SK-N-SH treated with all-trans-retinoic acid at 6 μM for 48 hours (cell line): ENCODE measurements at regions not wholly inside any gene's neighbourhood (a gene's known extent, or its start where the extent isn't known, plus 50 kb on each side); places are given as distances from the start of the nearest gene placed in this dataset.

Source experiments
- CSRNP3 ChIP-seq: fragments of 250-450 bp; sonication (Bioruptor Pico); IDR thresholded peaks from 2 replicates; pipeline ENCODE4 v1.5.1; 2021; ENCODE audit warnings: mild to moderate bottlenecking, moderate library complexity
- ISL1 ChIP-seq: fragments of 250-450 bp; sonication (Bioruptor Pico); IDR thresholded peaks from 2 replicates; pipeline ENCODE4 v2.1.2; 2022; ENCODE audit warnings: mild to moderate bottlenecking, moderate library complexity
- OSR1 ChIP-seq: fragments of 250-450 bp; sonication (Bioruptor Pico); IDR thresholded peaks from 2 replicates; pipeline ENCODE4 v1.8.0; 2022; ENCODE audit warnings: moderate library complexity, mild to moderate bottlenecking, inconsistent platforms
- PPARA ChIP-seq: fragments of 250-450 bp; sonication (Bioruptor Pico); IDR thresholded peaks from 2 replicates; pipeline ENCODE4 v1.5.0; 2020; ENCODE audit warnings: mild to moderate bottlenecking, borderline replicate concordance
- RARB ChIP-seq: fragments of 250-450 bp; sonication (Bioruptor Pico); IDR thresholded peaks from 2 replicates; pipeline ENCODE4 v1.8.0; 2021; ENCODE audit warnings: mild to moderate bottlenecking, moderate library complexity
- TCF4 ChIP-seq: fragments of 250-450 bp; sonication (Bioruptor Pico); IDR thresholded peaks from 2 replicates; pipeline ENCODE4 v1.8.0; 2021; ENCODE audit warnings: mild to moderate bottlenecking, moderate library complexity, borderline replicate concordance
- ZC3H10 ChIP-seq: fragments of 250-450 bp; sonication (Bioruptor Pico); IDR thresholded peaks from 2 replicates; pipeline ENCODE4 v1.5.1; 2021; ENCODE audit warnings: mild to moderate bottlenecking, moderate library complexity
- ZFP3 ChIP-seq: fragments of 250-450 bp; sonication (Bioruptor Pico); IDR thresholded peaks from 2 replicates; pipeline ENCODE4 v1.5.0; 2020; ENCODE audit warnings: mild to moderate bottlenecking, moderate library complexity

GRCh38 chr1:79310609-79311008 lies 304.1 kb upstream of the ADGRL4 start:
- TF ChIP-seq PPARA (no peak), OSR1 (CRISPR knock-in tag) (no peak), TCF4 (CRISPR knock-in tag) (no peak), CSRNP3 (CRISPR knock-in tag) (no peak), ZC3H10 (no peak), ISL1 (CRISPR knock-in tag) (no peak), ZFP3 (CRISPR knock-in tag) (no peak), RARB (CRISPR knock-in tag) (no peak)
